Activated T-cell treated with anti-CD3 and anti-CD28 coated beads for 4 hours (primary cell): ENCODE measurements at regions not wholly inside any gene's neighbourhood (a gene's known extent, or its start where the extent isn't known, plus 50 kb on each side); places are given as distances from the start of the nearest gene placed in this dataset.

Experiments
- DNase-seq: peaks from one replicate; pipeline ENCODE4 v3.0.0-alpha.2; 2020

DNA sequence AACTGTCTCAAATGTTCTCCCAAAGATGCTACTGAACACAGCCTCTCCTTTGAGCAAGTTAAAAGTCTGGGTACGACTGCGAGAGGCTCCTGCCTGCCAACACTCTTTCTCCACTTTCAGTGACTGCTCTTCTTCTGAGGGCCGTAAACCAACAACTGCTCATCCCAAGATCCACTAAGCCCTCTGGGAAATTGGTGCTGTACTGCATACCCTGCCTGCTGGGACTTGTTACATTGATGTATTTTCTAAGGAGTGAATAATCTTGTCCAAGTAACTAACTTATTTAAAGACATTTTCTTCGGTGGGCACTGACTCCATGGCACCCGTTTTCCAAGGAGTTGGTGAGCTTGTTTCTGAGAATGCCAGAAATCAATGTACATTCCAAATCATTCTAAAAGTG is 87.2 kb downstream of the ZNF280B start:
- DNase-seq, result no peak

DNA sequence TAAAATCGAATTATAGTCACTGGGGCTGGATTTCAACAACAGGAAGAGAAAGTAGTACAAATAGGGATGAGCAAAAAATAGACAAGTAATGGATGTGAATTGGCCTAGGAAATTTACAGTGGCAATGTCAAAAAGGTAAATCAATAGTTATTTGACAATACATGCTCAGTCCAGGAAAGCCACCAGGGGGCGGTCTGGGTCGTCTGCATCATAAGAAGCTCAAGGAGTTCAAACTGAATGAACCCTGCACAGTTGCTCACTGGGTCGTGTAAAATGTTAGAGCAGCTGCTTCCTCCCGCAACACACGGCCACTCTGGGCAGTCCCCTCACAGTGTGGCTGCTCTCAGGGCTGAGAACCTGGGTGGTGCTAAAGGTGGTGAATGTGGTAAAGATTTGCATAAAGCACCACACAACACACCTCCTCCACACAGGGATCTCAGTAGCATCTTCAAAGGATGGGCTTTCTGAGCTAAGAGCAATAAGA is 85.9 kb downstream of the ZNF280B start:
- DNase-seq, result peak; percentile 52

DNA sequence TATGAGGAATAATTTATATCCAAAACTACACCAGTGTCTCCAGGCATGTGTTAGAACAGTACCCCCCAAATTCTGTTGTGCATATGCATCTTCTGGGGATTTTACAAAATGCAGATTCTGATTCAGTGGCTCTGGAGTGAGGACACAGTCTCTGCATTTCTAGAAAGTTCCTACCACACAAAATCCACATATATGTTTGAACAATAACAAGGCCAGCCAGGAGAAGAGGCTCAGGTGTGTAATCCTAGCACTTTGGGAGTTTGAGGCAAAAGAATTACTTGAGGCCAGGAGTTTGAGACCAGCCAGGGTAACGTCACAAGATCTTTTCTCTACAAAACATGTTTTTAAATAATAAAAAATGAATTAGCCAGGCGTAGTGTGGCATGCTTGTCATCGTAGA is 84.9 kb downstream of the ZNF280B start:
- DNase-seq, result no peak

DNA sequence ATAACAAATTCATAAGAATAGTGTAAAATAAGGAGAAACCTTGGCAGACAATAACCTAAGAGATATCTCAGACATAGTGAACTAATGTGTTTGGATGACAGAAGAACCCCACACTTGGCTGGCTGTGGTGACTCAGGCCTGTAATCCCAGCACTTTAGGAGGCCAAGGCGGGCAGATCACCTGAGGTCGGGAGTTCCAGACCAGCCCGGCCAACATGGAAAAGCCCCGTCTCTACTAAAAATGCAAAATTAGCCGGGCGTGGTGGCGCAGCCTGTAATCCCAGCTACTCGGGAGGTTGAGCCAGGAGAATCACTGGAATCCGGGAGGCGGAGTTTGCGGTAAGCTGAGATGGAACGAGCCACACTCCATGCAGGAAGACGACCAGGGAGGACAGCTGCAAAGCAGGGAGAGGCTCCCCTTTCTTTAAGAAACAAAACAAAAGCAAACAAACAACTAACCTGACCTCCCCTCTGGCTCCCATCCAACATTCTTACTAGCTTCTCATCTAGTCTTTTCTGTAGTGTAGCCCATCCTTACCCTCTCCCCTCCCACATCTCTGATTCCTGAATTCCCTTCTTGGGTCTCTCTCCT is 84.2 kb downstream of the ZNF280B start:
- no peak for DNase-seq

DNA sequence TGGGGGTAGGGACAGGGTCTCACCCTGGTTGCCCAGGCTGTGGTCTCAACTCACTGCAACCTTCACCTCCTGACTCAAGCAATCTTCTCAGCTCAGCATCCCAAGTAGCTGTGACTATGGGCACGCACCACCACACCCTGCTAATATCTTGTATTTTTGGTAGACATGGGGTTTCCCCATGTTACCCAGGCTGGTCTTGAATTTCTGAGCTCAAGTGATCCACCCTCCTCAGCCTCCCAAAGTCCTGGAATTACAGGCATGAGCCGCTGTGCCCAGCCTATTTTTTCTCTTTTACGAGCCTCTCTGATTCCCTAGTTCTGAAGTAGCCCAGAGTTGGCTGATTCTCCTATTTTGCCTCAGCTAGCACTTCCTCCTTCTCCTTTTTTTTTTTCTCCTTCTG is 83.6 kb downstream of the ZNF280B start:
- no peak for DNase-seq

DNA sequence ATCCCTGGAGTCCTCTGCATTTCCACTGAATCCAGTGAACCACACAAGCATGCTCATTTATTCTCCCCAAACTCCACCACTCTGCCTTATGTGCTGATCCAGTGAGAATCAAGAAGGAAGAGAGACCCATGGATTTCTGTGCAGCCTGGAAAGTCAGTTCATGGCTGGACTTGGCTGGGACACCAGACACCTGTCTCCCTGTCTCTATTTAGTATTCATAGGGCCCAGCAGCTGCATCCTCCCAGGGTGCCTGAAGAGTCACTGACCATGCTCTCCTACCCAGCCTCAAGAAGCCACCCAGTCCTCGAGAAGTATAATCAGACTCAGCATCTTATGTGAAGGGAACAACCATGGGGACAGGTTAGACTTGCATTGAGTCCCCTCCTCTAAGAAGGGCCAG is 83.2 kb downstream of the ZNF280B start:
- no peak for DNase-seq

DNA sequence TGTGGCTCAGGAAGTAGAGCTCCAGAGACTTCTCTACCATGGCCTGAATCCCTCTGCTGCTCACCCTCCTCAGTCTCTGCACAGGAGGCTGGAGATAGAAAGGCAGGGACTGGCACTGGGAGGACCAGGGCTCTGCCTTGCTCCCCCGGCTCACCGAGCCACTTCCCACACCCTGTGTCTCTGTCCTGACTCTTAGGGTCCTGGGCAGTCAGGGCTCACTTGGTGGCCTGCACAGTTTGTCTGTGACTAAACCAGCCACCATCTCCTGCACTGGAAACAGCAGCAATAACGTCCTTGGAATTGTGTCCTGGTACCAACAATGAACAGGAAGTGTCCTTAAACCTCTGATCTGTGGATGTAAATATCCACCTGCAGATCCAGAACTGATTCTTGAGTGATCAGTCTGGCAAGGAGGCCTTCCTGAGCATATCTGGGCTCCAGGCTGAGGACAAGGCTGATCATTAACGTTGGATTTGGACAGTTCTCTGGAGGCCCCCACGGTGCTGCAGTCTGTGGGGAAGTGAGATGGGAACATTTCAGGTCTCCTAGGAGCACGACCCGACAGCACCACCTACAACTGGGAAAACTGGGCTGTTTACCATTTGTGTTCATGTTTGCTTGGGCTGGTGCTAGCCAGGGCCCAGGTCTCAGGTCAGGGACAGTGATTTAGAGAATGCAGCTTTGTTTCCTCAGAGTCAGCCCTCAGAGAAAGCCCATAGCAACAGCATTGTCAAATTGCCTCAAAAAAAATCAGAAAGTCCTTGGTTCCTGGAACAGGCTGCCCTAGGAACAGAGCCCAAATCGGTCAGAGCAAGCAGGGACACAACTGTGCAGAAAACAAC is 82.5 kb downstream of the ZNF280B start:
- no peak for DNase-seq

DNA sequence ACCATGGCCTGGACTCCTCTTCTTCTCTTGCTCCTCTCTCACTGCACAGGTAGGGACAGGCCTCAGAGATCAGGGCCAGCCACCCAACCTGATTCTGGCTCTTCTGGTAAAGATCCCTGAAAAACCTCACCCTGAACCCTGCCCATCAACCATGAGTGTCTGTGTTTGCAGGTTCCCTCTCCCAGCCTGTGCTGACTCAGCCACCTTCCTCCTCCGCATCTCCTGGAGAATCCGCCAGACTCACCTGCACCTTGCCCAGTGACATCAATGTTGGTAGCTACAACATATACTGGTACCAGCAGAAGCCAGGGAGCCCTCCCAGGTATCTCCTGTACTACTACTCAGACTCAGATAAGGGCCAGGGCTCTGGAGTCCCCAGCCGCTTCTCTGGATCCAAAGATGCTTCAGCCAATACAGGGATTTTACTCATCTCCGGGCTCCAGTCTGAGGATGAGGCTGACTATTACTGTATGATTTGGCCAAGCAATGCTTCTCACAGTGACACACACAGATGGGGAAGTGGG is 80.9 kb downstream of the ZNF280B start:
- DNase-seq, result no peak

DNA sequence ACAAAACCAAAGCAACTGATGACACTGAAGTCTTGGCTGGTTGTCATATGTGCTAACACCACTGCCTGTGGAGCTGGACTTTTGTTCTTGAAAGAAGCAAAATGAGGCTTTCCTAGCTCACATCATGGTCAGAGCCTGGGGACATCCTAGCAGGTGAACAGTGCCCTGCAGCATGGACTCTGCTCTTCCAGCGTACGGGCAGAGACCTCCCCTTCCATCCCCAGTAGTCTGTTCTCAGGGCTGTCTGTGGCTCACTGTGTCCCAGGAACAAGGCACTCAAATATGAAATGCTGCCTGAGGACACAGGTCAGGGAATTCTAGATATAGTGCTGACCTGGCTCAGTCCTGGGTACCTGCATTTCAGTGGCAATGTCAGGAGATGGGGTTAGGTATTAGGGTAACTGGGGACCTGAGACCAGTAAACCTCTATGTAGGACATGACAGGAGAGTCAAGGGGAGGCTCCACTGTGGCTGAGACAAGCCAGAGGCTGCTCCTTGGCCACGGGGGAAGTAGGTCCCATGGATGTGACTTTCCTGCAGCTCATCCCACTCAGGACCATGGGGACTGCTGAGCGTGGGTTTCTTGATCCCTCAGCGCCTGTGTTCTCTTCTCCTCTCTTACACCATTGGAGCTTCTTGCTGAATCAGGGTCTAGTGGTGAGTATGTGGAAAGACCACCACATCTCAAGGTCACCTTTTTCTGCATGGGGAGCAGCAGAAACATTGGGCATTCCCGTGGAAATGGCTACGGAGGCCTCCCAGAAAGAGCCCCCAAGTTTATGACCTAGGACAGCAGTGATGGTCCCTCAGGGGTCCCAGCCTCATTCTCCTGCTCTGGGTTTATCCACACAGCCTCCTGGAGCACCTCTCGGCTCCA is 80.1 kb downstream of the ZNF280B start:
- DNase-seq, result no peak

DNA sequence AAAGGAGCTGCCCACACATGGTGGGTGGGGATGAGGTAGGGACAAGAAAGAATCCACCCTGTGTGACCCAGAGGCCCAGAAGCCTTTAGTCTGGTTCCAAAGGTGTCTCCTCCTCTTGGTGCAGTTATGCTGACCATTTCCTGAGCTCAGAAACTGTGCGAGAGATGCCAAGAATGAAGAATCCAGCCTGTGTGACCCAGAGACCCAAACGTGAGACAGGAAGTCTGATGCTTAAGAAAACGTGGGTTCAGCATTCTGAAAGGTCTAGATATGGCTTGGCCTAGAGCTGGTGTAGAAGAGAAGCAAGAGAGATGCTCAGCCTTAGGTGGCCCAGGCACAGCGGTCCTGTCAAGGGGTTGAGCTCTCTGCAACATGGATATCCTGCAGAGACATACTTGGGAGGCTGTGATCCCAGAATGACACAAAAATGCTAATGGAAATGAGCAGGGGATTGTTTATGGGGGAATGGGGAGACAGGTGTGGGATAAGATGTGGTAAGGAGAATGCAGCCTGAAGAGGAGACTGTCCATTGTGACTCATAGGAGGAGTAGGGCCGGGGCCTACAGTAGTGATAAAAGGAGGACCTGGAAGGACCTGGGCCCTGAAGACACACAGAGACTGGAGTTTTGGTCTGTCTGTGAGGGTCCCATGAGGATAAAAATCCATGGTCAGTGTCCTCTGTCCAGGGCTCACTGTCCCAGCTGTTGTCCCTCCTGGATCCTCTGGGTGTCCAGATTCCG is 79.0 kb downstream of the ZNF280B start:
- no peak for DNase-seq

DNA sequence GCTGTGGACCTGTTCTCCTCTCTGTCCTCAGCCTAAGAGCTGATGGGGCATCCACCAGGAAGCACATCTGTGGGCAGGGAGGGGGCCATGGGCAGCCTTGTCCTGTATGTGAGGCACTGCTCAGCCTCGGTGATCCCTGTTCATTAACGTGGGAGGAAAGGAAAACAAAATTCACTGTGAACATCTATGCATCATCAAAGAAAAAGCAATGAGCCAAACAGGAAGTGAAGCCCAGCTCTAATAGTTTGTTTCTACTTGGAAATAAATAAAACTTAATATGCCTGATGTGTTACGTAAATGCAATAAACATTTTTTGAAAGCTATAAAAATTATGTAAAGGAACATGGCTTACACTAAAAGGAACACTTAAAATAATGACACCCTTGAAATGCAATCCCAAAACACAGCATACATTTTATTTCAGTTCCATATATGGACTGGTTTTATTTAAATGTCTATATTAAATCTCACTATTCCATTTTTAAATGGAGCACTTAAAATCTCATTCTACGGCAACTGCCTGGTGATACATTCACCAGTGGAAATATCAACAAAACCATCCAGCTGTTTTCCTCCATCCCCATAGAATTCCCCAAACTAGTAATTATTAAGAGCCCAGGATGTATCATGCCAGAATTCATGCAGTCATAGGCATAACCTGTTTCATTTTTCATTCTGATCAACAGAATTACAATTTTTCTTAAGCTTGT is 78.3 kb downstream of the ZNF280B start:
- DNase-seq, result no peak

DNA sequence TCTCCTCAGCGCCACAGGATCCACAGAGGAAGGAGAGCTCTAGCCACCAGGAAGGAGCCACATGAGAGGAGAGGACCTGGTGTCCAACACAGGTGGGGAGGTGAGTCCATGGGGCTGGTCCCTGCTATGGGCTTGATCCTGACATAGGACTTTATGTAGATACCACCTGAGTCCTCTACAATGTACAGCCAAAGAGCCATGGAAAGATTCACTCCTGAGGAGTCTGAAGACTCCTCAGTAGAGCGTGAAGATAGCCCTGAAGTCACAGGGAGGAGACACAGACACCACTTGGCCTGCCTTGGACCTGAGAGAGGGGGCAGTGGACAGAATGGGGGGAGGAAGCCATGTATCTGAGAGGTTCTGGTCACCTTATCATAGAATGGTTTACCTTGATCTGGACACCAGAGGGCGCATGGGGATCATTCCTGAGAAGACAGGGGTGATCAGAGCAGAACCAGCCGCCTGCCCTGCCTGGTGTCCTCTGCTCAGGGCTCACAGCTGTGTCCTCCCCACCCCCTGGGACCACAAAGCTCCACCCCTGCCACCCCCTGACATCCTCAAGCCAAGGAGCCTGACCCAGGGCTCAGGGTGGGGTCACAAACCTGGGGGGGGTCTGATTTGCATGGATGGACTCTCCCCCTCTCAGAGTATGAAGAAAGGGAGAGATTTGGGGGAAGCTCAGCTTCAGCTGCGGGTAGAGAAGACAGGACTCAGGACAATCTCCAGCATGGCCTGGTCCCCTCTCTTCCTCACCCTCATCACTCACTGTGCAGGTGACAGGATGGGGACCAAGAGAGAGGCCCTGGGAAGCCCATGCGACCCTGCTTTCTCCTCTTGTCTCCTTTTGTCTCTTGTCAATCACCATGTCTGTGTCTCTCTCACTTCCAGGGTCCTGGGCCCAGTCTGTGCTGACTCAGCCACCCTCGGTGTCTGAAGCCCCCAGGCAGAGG is 77.0 kb downstream of the ZNF280B start:
- DNase-seq, result peak; percentile 41

DNA sequence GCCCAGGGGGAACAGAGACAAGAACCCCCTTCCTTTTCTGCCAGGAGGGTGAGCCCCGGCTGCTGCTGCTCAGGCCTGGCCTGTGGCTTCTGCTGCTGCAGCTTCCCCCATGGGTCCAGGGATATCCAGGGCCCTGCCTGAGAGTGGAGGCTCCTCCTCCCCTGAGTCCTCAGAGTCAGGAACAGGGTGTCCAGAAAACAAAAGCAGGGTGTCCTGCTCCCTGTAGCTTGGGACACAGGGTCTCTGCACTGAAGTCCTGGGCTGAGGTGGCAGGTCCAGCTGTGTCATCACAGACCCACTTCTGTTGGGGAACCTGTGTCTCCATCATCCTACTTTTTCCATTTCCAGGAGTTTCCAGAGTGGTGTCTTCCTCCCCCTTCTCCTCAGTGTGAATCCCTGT is 76.1 kb downstream of the ZNF280B start:
- no peak for DNase-seq

DNA sequence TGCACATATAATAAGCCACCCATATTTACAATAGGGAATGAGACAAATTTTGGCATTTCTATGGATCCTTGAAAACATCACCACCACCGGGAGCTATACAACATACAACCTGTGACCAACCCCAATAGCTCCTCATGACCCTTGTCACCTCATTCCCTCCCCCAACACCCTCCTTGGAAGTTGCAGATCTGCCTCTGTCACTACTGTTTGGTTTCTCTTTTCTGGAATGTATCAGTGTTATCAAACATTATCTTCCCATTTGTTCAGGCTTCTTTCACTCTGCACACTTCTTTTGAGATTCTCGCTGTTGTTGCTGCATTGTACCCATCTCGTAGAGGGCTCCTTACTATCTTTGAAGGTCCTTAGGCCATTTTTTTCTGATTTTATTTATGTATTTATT is 75.6 kb downstream of the ZNF280B start:
- DNase-seq, result no peak

DNA sequence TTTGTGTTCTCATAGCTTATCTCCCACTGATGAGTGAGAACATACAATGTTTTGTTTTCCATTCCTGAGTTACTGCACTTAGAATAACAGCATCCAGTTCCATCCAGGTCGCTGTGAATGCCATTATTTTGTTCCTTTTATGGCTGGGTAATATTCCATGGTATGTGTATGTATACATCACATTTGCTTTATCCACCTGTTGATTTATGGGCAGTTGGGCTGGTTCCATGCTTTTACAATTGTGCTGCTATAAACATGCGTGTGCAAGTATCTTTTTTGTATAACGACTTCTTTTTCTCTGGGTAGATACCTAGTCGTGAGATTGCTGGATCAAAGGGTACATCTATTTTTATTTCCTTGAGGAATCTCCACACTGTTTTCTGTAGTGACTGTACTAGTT is 74.8 kb downstream of the ZNF280B start:
- DNase-seq, result no peak
